ENCODE measurements at regions not wholly inside any gene's neighbourhood (a gene's known extent, or its start where the extent isn't known, plus 50 kb on each side); places are given as distances from the start of the nearest gene placed in this dataset.

- no peak for TF ChIP-seq CTCF (IDR thresholded peaks at IDR 0.05; ENCODE audit: control extremely low read depth, extremely low read depth)
- ATAC-seq (ENCODE audit: insufficient read depth, low FRiP score) = no peak
- Histone ChIP-seq H3K27me3 (ENCODE audit: control insufficient read depth in 3 of 3, insufficient read depth in 3 of 3, low read length in 2 of 3) (no peaks in the 10 kb centered on the region), H3K9ac (ENCODE audit: insufficient read depth in 1 of 2, low read length in 2 of 2) (no peak overlapping the region), H3K4me1 (ENCODE audit: control insufficient read depth in 5 of 5, insufficient read depth in 5 of 5, low read length in 5 of 5) (peaks cover 0 to 20% (median 0%) of the 10 kb centered on the region in 5 donors), H3K27ac (ENCODE audit: low read depth in 1 of 2, low read length in 1 of 2) (no peak overlapping the region), H3K9me3 (ENCODE audit: control insufficient read depth in 4 of 4, insufficient read depth in 3 of 4, low read length in 3 of 4) (peaks cover 0 to 3% (median 0%) of the 10 kb centered on the region in 4 donors), H3K4me3 (no peak overlapping the region), H3K36me3 (ENCODE audit: control insufficient read depth in 4 of 4, insufficient read depth in 4 of 4, low read length in 4 of 4) (no peaks in the 10 kb centered on the region)
- 83 to 89% methylated on average over 2 of the region's 2 CpGs for WGBS, 2 donors
- DNase-seq = no peak
These were observed 724.6 kb upstream of the CBLB start for GRCh38 chr3:106593381-106593780.

GRCh38 chr3:106609666-106610301 is 741.0 kb upstream of the CBLB start:
- H3K36me3 ChIP-seq (ENCODE audit: control insufficient read depth in 4 of 4, insufficient read depth in 4 of 4, low read length in 4 of 4) = no peaks in the 10 kb centered on the region
- H3K27ac ChIP-seq (ENCODE audit: low read depth in 1 of 2, low read length in 1 of 2) = no peak overlapping the region
- peaks cover 0 to 26% (median 0%) of the 10 kb centered on the region in 5 donors for H3K4me1 ChIP-seq (ENCODE audit: control insufficient read depth in 5 of 5, insufficient read depth in 5 of 5, low read length in 5 of 5)
- no peaks in the 10 kb centered on the region for H3K27me3 ChIP-seq (ENCODE audit: control insufficient read depth in 3 of 3, insufficient read depth in 3 of 3, low read length in 2 of 3)
- ATAC-seq (ENCODE audit: insufficient read depth, low FRiP score) (peak; percentile 90), DNase-seq (peak; percentile 90 to 98 (median 97))
- no peak overlapping the region for H3K4me3 ChIP-seq
- 24 to 33% methylated on average over 2 of the region's 2 CpGs for WGBS, 2 donors
- peaks cover 0 to 1% (median 0%) of the 10 kb centered on the region in 4 donors for H3K9me3 ChIP-seq (ENCODE audit: control insufficient read depth in 4 of 4, insufficient read depth in 3 of 4, low read length in 3 of 4)
- TF ChIP-seq CTCF (IDR thresholded peaks at IDR 0.05; ENCODE audit: control extremely low read depth, extremely low read depth) = peak; percentile 74
- H3K9ac ChIP-seq (ENCODE audit: insufficient read depth in 1 of 2, low read length in 2 of 2) = no peak overlapping the region

- ATAC-seq (ENCODE audit: insufficient read depth, low FRiP score) (no peak), DNase-seq (no peak)
- WGBS, 2 donors = 76 to 86% methylated on average over 2 of the region's 2 CpGs
- no peaks in the 10 kb centered on the region for H3K27me3 ChIP-seq (ENCODE audit: control insufficient read depth in 3 of 3, insufficient read depth in 3 of 3, low read length in 2 of 3)
- no peak overlapping the region for H3K27ac ChIP-seq (ENCODE audit: low read depth in 1 of 2, low read length in 1 of 2)
- no peak overlapping the region for H3K4me3 ChIP-seq
- TF ChIP-seq CTCF (IDR thresholded peaks at IDR 0.05; ENCODE audit: control extremely low read depth, extremely low read depth) = no peak
- H3K9ac ChIP-seq (ENCODE audit: insufficient read depth in 1 of 2, low read length in 2 of 2) = no peak overlapping the region
- H3K4me1 ChIP-seq (ENCODE audit: control insufficient read depth in 5 of 5, insufficient read depth in 5 of 5, low read length in 5 of 5) = peaks cover 0 to 26% (median 0%) of the 10 kb centered on the region in 5 donors
- H3K9me3 ChIP-seq (ENCODE audit: control insufficient read depth in 4 of 4, insufficient read depth in 3 of 4, low read length in 3 of 4) = peaks cover 0 to 1% (median 0%) of the 10 kb centered on the region in 4 donors
- no peaks in the 10 kb centered on the region for H3K36me3 ChIP-seq (ENCODE audit: control insufficient read depth in 4 of 4, insufficient read depth in 4 of 4, low read length in 4 of 4)
These were observed 741.6 kb upstream of the CBLB start for GRCh38 chr3:106610362-106610959.
